ENCODE measurements at regions not wholly inside any gene's neighbourhood (a gene's known extent, or its start where the extent isn't known, plus 50 kb on each side); places are given as distances from the start of the nearest gene placed in this dataset.

- WGBS (ENCODE audit: insufficient coverage, low coverage, missing lambda C conversion rate): 0% methylated on average over 1 of the region's 1 CpG
- no peaks in the 10 kb centered on the region for H4K20me1 ChIP-seq (replicated peaks; ENCODE audit: control insufficient read depth, insufficient read depth, low read length)
- in situ Hi-C loops (cut with MboI) (no loop called here), intact Hi-C loops (cut with micrococcal nuclease) (no loop called here)
- no peaks in the 10 kb centered on the region for H3K79me2 ChIP-seq (ENCODE audit: control insufficient read depth, insufficient read depth, low read length)
- H3K4me3 ChIP-seq: no peak overlapping the region
- POLR2A ChIA-PET: no interaction called here
- no TSS peak for BruUV-seq (replicated peaks)
- H3K4me1 ChIP-seq (replicated peaks in 1 of 2; ENCODE audit: control insufficient read depth in 2 of 2, insufficient read depth in 2 of 2, low read length in 2 of 2): no peaks in the 10 kb centered on the region
- DNase-seq (ENCODE audit: extremely low read depth in 1 of 4, low spot score in 3 of 4): no peak
- CTCF ChIA-PET (ENCODE audit: low intra/inter-chr PET ratio): no interaction called here
- FAIRE-seq: no peak
- H3K9me3 ChIP-seq (replicated peaks; ENCODE audit: control insufficient read depth, insufficient read depth, low read depth, low read length): no peaks in the 10 kb centered on the region
- no peak for ATAC-seq
- no peaks in the 10 kb centered on the region for H3K36me3 ChIP-seq (ENCODE audit: control insufficient read depth, insufficient read depth, low read length)
- no peak overlapping the region for H3K27ac ChIP-seq (ENCODE audit: extremely low read depth, low read depth, low read length)
- H3K4me2 ChIP-seq (ENCODE audit: insufficient read depth, low read length): no peak overlapping the region
- no peaks in the 10 kb centered on the region for H3K27me3 ChIP-seq (ENCODE audit: control insufficient read depth in 2 of 2, insufficient read depth in 2 of 2, low read length in 2 of 2)
- no peak overlapping the region for H3K9ac ChIP-seq (ENCODE audit: insufficient read depth in 1 of 2, low read depth in 2 of 2, low read length in 2 of 2)
- H3K9me1 ChIP-seq (ENCODE audit: control insufficient read depth, insufficient read depth, low read length): no peaks in the 10 kb centered on the region
- no peak overlapping the region for H2AFZ ChIP-seq (ENCODE audit: low read depth, low read length)
- no peak for TF ChIP-seq SAFB2 (IDR thresholded peaks at IDR 0.05; ENCODE audit: borderline replicate concordance, low read depth, low read length, severe bottlenecking)
- no peak for TF ChIP-seq CREB5 (CRISPR knock-in tag; IDR thresholded peaks at IDR 0.05)
- no peak for TF ChIP-seq CBX5 (IDR thresholded peaks at IDR 0.05; ENCODE audit: borderline replicate concordance, low read depth)
- TF ChIP-seq NFIC (IDR thresholded peaks at IDR 0.05): no peak
- TF ChIP-seq, protein P1, sequence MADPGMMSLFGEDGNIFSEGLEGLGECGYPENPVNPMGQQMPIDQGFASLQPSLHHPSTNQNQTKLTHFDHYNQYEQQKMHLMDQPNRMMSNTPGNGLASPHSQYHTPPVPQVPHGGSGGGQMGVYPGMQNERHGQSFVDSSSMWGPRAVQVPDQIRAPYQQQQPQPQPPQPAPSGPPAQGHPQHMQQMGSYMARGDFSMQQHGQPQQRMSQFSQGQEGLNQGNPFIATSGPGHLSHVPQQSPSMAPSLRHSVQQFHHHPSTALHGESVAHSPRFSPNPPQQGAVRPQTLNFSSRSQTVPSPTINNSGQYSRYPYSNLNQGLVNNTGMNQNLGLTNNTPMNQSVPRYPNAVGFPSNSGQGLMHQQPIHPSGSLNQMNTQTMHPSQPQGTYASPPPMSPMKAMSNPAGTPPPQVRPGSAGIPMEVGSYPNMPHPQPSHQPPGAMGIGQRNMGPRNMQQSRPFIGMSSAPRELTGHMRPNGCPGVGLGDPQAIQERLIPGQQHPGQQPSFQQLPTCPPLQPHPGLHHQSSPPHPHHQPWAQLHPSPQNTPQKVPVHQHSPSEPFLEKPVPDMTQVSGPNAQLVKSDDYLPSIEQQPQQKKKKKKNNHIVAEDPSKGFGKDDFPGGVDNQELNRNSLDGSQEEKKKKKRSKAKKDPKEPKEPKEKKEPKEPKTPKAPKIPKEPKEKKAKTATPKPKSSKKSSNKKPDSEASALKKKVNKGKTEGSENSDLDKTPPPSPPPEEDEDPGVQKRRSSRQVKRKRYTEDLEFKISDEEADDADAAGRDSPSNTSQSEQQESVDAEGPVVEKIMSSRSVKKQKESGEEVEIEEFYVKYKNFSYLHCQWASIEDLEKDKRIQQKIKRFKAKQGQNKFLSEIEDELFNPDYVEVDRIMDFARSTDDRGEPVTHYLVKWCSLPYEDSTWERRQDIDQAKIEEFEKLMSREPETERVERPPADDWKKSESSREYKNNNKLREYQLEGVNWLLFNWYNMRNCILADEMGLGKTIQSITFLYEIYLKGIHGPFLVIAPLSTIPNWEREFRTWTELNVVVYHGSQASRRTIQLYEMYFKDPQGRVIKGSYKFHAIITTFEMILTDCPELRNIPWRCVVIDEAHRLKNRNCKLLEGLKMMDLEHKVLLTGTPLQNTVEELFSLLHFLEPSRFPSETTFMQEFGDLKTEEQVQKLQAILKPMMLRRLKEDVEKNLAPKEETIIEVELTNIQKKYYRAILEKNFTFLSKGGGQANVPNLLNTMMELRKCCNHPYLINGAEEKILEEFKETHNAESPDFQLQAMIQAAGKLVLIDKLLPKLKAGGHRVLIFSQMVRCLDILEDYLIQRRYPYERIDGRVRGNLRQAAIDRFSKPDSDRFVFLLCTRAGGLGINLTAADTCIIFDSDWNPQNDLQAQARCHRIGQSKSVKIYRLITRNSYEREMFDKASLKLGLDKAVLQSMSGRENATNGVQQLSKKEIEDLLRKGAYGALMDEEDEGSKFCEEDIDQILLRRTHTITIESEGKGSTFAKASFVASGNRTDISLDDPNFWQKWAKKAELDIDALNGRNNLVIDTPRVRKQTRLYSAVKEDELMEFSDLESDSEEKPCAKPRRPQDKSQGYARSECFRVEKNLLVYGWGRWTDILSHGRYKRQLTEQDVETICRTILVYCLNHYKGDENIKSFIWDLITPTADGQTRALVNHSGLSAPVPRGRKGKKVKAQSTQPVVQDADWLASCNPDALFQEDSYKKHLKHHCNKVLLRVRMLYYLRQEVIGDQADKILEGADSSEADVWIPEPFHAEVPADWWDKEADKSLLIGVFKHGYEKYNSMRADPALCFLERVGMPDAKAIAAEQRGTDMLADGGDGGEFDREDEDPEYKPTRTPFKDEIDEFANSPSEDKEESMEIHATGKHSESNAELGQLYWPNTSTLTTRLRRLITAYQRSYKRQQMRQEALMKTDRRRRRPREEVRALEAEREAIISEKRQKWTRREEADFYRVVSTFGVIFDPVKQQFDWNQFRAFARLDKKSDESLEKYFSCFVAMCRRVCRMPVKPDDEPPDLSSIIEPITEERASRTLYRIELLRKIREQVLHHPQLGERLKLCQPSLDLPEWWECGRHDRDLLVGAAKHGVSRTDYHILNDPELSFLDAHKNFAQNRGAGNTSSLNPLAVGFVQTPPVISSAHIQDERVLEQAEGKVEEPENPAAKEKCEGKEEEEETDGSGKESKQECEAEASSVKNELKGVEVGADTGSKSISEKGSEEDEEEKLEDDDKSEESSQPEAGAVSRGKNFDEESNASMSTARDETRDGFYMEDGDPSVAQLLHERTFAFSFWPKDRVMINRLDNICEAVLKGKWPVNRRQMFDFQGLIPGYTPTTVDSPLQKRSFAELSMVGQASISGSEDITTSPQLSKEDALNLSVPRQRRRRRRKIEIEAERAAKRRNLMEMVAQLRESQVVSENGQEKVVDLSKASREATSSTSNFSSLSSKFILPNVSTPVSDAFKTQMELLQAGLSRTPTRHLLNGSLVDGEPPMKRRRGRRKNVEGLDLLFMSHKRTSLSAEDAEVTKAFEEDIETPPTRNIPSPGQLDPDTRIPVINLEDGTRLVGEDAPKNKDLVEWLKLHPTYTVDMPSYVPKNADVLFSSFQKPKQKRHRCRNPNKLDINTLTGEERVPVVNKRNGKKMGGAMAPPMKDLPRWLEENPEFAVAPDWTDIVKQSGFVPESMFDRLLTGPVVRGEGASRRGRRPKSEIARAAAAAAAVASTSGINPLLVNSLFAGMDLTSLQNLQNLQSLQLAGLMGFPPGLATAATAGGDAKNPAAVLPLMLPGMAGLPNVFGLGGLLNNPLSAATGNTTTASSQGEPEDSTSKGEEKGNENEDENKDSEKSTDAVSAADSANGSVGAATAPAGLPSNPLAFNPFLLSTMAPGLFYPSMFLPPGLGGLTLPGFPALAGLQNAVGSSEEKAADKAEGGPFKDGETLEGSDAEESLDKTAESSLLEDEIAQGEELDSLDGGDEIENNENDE (IDR thresholded peaks at IDR 0.05; ENCODE audit: low read depth, low read length): no peak
- no peak for TF ChIP-seq EZH2 (IDR thresholded peaks at IDR 0.05; ENCODE audit: borderline replicate concordance, low read depth, low read length)
- no peak for TF ChIP-seq ARID3A (IDR thresholded peaks at IDR 0.05; ENCODE audit: borderline replicate concordance, low read depth, low read length)
- TF ChIP-seq PTTG1 (tag; IDR thresholded peaks at IDR 0.05; ENCODE audit: low read depth): no peak
Measured at GRCh38 chr2:18959200-18959599, 369.8 kb upstream of the NT5C1B start.
